Liver (tissue), 8 donors: ENCODE measurements at regions not wholly inside any gene's neighbourhood (a gene's known extent, or its start where the extent isn't known, plus 50 kb on each side); places are given as distances from the start of the nearest gene placed in this dataset.

Experiments
- DNase-seq: peaks from one replicate; pipeline ENCODE4 v3.0.0-alpha.2; 2017; ENCODE audit warnings: low spot score
- H3K27ac ChIP-seq, 2 donors: one replicate each; pipeline ENCODE4 v1.7.0; 2013; ENCODE audit warnings: inconsistent platforms in 2 of 2, low read length in 2 of 2, control low read depth in 1 of 2, low read depth in 1 of 2, mild to moderate bottlenecking in 1 of 2
- H3K27me3 ChIP-seq, 4 donors: one replicate each; pipeline versions ENCODE4 v1.6.1 to v1.7.0; 2013; ENCODE audit warnings: low read length in 3 of 4, inconsistent platforms in 1 of 4, mild to moderate bottlenecking in 1 of 4, moderate library complexity in 1 of 4; ENCODE audit not compliant: control insufficient read depth in 4 of 4, insufficient read depth in 4 of 4
- H3K36me3 ChIP-seq, 4 donors: one replicate each; pipeline versions ENCODE4 v1.6.1 to v1.7.0; 2013; ENCODE audit warnings: low read length in 3 of 4, mild to moderate bottlenecking in 3 of 4, low read depth in 1 of 4, moderate library complexity in 1 of 4; ENCODE audit not compliant: control insufficient read depth in 4 of 4, insufficient read depth in 3 of 4
- H3K4me1 ChIP-seq, 4 donors: one replicate each; pipeline versions ENCODE4 v1.6.1 to v1.7.0; 2013; ENCODE audit warnings: low read length in 3 of 4, mild to moderate bottlenecking in 3 of 4, moderate library complexity in 1 of 4; ENCODE audit not compliant: control insufficient read depth in 4 of 4, insufficient read depth in 4 of 4
- H3K4me3 ChIP-seq, 3 donors: one replicate each; pipeline versions ENCODE4 v1.6.1 to v1.7.0; 2013; ENCODE audit warnings: low read length in 3 of 3, control low read depth in 1 of 3, low read depth in 1 of 3, mild to moderate bottlenecking in 1 of 3
- H3K9ac ChIP-seq, 2 donors: one replicate each; pipeline ENCODE4 v1.7.0; 2013; ENCODE audit warnings: low read length in 2 of 2, mild to moderate bottlenecking in 2 of 2, moderate library complexity in 2 of 2, control low read depth in 1 of 2, low read depth in 1 of 2
- H3K9me3 ChIP-seq, 4 donors: one replicate each; pipeline versions ENCODE4 v1.6.1 to v1.7.0; 2013; ENCODE audit warnings: low read length in 3 of 4; ENCODE audit not compliant: control insufficient read depth in 4 of 4
- ATF3 ChIP-seq: IDR thresholded peaks from 2 replicates; pipeline ENCODE4 v1.6.1; 2016; ENCODE audit warnings: antibody characterized with exemption
- EGR1 ChIP-seq, 2 donors: IDR thresholded peaks; 2 replicates each; pipeline ENCODE4 v1.6.1; 2016 to 2018; ENCODE audit warnings: antibody characterized with exemption in 2 of 2, low read depth in 2 of 2
- FOXA2 ChIP-seq: IDR thresholded peaks from 2 replicates; pipeline ENCODE4 v1.6.1; 2016; ENCODE audit warnings: antibody characterized with exemption
- GABPA ChIP-seq, 2 donors: IDR thresholded peaks in 1 of 2; conservative IDR thresholded peaks in 1 of 2; 2 replicates each; pipeline ENCODE4 v1.6.1; 2016; ENCODE audit warnings: antibody characterized with exemption in 2 of 2, mild to moderate bottlenecking in 1 of 2, moderate library complexity in 1 of 2
- JUND ChIP-seq, 2 donors: IDR thresholded peaks; 2 replicates each; pipeline ENCODE4 v1.6.1; 2016; ENCODE audit warnings: antibody characterized with exemption in 2 of 2
- MAX ChIP-seq: IDR thresholded peaks from 2 replicates; pipeline ENCODE4 v1.6.1; 2016; ENCODE audit warnings: antibody characterized with exemption
- RAD21 ChIP-seq, 2 donors: IDR thresholded peaks; 2 replicates each; pipeline ENCODE4 v1.6.1; 2016; ENCODE audit warnings: antibody characterized with exemption in 2 of 2, mild to moderate bottlenecking in 2 of 2
- RXRA ChIP-seq, 2 donors: IDR thresholded peaks; 2 replicates each; pipeline ENCODE4 v1.6.1; 2017 to 2018; ENCODE audit warnings: antibody characterized with exemption in 2 of 2, mild to moderate bottlenecking in 1 of 2
- SP1 ChIP-seq: IDR thresholded peaks from 2 replicates; pipeline ENCODE4 v1.6.1; 2018; ENCODE audit warnings: antibody characterized with exemption, mild to moderate bottlenecking
- TAF1 ChIP-seq: conservative IDR thresholded peaks from 2 replicates; pipeline ENCODE4 v1.6.1; 2016; ENCODE audit warnings: antibody characterized with exemption, mild to moderate bottlenecking
- YY1 ChIP-seq: IDR thresholded peaks from 2 replicates; pipeline ENCODE4 v1.6.1; 2016; ENCODE audit warnings: antibody characterized with exemption, mild to moderate bottlenecking
- WGBS: extraction: QIAGEN DNeasy Blood & Tissue Kit; methylation state at CpG from one replicate; pipeline ENCODE4 v1.1.7; 2013; 5-methylcytosine and 5-hydroxymethylcytosine counted together
- TF ChIP-seq, protein P1 (sequence below): fragments of 150-350 bp; IDR thresholded peaks from 2 replicates; pipeline ENCODE4 v1.5.1; 2017; ENCODE audit warnings: improper control_type of control experiment, low read depth, low read length; ENCODE audit not compliant: missing input control
- donor health status: healthy.
- donor health status: healthy.
- donor health status: healthy.
- donor health status: healthy.
- donor health status: healthy.

- no peak for DNase-seq
- no peaks in the 10 kb centered on the region for H3K4me1 ChIP-seq
- 84% methylated on average over 4 of the region's 4 CpGs for WGBS
- H3K36me3 ChIP-seq: no peaks in the 10 kb centered on the region
- no peak overlapping the region for H3K9ac ChIP-seq
- no peak overlapping the region for H3K27ac ChIP-seq
- H3K27me3 ChIP-seq: peaks cover 0 to 5% (median 0%) of the 10 kb centered on the region in 4 donors
- H3K4me3 ChIP-seq: no peak overlapping the region
- no peaks in the 10 kb centered on the region for H3K9me3 ChIP-seq
- no peak for TF ChIP-seq RAD21 (IDR thresholded peaks at IDR 0.05)
- TF ChIP-seq JUND (IDR thresholded peaks at IDR 0.05): no peak
- no peak for TF ChIP-seq MAX
- TF ChIP-seq, protein P1, sequence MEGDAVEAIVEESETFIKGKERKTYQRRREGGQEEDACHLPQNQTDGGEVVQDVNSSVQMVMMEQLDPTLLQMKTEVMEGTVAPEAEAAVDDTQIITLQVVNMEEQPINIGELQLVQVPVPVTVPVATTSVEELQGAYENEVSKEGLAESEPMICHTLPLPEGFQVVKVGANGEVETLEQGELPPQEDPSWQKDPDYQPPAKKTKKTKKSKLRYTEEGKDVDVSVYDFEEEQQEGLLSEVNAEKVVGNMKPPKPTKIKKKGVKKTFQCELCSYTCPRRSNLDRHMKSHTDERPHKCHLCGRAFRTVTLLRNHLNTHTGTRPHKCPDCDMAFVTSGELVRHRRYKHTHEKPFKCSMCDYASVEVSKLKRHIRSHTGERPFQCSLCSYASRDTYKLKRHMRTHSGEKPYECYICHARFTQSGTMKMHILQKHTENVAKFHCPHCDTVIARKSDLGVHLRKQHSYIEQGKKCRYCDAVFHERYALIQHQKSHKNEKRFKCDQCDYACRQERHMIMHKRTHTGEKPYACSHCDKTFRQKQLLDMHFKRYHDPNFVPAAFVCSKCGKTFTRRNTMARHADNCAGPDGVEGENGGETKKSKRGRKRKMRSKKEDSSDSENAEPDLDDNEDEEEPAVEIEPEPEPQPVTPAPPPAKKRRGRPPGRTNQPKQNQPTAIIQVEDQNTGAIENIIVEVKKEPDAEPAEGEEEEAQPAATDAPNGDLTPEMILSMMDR: no peak
- no peak for TF ChIP-seq YY1
- no peak for TF ChIP-seq ATF3
- TF ChIP-seq GABPA (IDR thresholded peaks at IDR 0.05 in 1 of 2, conservative IDR thresholded peaks at IDR 0.05 in 1 of 2): no peak
- no peak for TF ChIP-seq RXRA (IDR thresholded peaks at IDR 0.05)
- no peak for TF ChIP-seq SP1
- TF ChIP-seq TAF1: no peak
These were observed 485.1 kb upstream of the SETBP1 start for GRCh38 chr18:44195394-44196140.

DNA sequence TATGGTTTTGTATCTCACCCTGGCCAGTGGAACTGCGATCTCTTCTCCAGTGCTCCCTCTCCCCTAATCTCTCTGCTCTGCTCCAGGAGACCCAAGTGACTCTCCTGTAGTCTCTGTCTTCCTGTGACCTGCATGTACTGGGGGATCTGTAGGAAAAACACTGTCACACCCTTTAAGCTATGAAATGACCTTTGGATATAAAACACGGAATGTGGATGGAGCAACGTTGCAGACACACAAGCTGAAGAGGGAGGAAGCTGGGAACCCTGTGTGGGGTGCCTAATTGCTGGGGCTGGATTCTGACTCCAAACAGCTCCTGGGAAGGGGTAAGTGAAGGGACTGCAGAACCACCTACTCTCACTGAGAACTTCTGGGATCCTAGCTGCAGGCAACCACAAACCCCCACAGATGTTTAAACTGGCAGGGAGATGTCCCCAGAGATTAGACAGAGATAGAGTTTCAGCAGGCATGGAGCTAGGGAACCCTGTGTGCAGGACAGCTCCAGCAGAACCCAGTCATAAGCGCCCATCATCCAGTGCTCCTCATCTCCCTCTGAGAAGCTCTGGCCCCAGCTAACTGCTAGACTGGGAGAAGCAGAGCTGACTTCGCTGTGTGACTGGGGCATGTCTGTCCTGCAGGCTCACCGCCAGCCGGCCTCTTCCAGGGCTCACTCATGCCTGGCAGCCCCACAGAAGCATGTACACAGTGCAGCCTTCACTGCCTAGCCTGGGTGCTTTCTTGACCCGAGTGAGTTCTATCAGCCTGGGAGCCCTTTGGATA lies 482.7 kb upstream of the SETBP1 start:
- DNase-seq: no peak
- no peak for TF ChIP-seq EGR1 (IDR thresholded peaks at IDR 0.05; ENCODE audit: low read depth in 2 of 2)
- TF ChIP-seq, protein P1: no peak
- TF ChIP-seq FOXA2: no peak
- no peak for TF ChIP-seq JUND (IDR thresholded peaks at IDR 0.05)
- TF ChIP-seq RAD21 (IDR thresholded peaks at IDR 0.05): no peak
- H3K27ac ChIP-seq: no peak overlapping the region
- H3K9ac ChIP-seq: no peak overlapping the region
- WGBS: 75% methylated on average over 8 of the region's 8 CpGs
- H3K9me3 ChIP-seq: no peaks in the 10 kb centered on the region
- H3K4me1 ChIP-seq: no peaks in the 10 kb centered on the region
- H3K36me3 ChIP-seq: no peaks in the 10 kb centered on the region
- no peak overlapping the region for H3K4me3 ChIP-seq
- H3K27me3 ChIP-seq: peaks cover 0 to 5% (median 0%) of the 10 kb centered on the region in 4 donors
